ENCODE measurements at regions not wholly inside any gene's neighbourhood (a gene's known extent, or its start where the extent isn't known, plus 50 kb on each side); places are given as distances from the start of the nearest gene placed in this dataset.

DNA sequence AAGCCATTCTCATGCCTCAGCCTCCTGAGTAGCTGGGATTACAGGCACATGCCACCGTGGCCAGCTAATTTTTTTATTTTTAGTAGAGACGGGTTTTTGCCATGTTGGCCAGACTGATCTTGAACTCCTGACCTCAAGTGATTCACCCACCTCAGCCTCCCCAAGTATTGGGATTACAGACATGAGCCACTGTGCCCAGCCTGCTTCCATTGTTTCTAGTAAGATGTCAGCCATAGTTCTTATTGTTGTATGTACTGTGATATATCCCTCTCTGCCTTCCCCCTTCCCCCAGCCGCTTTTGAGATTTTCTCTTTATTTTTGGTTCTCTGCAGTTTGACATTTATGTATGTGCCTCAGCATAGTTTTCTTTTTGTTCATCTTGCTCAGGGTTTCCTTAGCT, 87.9 kb upstream of the KLF14 start:
- no peak for TF ChIP-seq POLR2A (IDR thresholded peaks at IDR 0.05; ENCODE audit: low read depth)
- TF ChIP-seq, protein P1, sequence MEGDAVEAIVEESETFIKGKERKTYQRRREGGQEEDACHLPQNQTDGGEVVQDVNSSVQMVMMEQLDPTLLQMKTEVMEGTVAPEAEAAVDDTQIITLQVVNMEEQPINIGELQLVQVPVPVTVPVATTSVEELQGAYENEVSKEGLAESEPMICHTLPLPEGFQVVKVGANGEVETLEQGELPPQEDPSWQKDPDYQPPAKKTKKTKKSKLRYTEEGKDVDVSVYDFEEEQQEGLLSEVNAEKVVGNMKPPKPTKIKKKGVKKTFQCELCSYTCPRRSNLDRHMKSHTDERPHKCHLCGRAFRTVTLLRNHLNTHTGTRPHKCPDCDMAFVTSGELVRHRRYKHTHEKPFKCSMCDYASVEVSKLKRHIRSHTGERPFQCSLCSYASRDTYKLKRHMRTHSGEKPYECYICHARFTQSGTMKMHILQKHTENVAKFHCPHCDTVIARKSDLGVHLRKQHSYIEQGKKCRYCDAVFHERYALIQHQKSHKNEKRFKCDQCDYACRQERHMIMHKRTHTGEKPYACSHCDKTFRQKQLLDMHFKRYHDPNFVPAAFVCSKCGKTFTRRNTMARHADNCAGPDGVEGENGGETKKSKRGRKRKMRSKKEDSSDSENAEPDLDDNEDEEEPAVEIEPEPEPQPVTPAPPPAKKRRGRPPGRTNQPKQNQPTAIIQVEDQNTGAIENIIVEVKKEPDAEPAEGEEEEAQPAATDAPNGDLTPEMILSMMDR (IDR thresholded peaks at IDR 0.05): no peak
- TF ChIP-seq EP300 (IDR thresholded peaks at IDR 0.05): no peak

Measured in esophagus muscularis mucosa (tissue), 4 donors.